H1 (cell line): ENCODE measurements at regions not wholly inside any gene's neighbourhood (a gene's known extent, or its start where the extent isn't known, plus 50 kb on each side); places are given as distances from the start of the nearest gene placed in this dataset.

Experiments used
- BRCA1 ChIP-seq: IDR thresholded peaks from 2 replicates; pipeline ENCODE4 v1.6.1; 2012; ENCODE audit warnings: low read depth, low read length, improper control_type of control experiment
- HDAC2 ChIP-seq, 2 experiments: fragments of 300-600 bp in 1 of 2; sonication (generic) in 1 of 2; IDR thresholded peaks; 2 replicates each; pipeline ENCODE4 v1.6.1; 2011 to 2012; ENCODE audit warnings: low read depth in 2 of 2, low read length in 2 of 2, mild to moderate bottlenecking in 2 of 2, moderate library complexity in 2 of 2, borderline replicate concordance in 1 of 2, inconsistent platforms in 1 of 2
- KDM4A ChIP-seq: IDR thresholded peaks from one replicate; pipeline ENCODE4 v1.7.1; 2012; ENCODE audit warnings: low read depth, mild to moderate bottlenecking, moderate library complexity, low read length, inconsistent platforms; ENCODE audit not compliant: severe bottlenecking
- RNF2 ChIP-seq: fragments of 200-900, 300-1000 bp; sonication (generic); IDR thresholded peaks from 2 replicates; pipeline ENCODE4 v1.7.1; 2016; ENCODE audit warnings: borderline replicate concordance, low read depth, mild to moderate bottlenecking, antibody characterized with exemption, low read length; ENCODE audit not compliant: poor library complexity, severe bottlenecking; ENCODE audit errors: missing control alignments
- TBP ChIP-seq: IDR thresholded peaks from 2 replicates; pipeline ENCODE4 v1.6.1; 2011; ENCODE audit warnings: low read depth, low read length, improper control_type of control experiment

GRCh38 chr4:19645589-19645988 lies 606.1 kb upstream of the SLIT2 start (continued):
- TF ChIP-seq KDM4A (no peak), BRCA1 (no peak), TBP (no peak), HDAC2 (IDR thresholded peaks at IDR 0.05; ENCODE audit: borderline replicate concordance in 1 of 2, low read depth in 2 of 2, low read length in 2 of 2) (no peak), RNF2 (no peak)
- TF ChIP-seq, all 59 proteins: peak for 0
